Limb (tissue), 2 donors: ENCODE measurements at regions not wholly inside any gene's neighbourhood (a gene's known extent, or its start where the extent isn't known, plus 50 kb on each side); places are given as distances from the start of the nearest gene placed in this dataset.

ENCODE experiments used
- DNase-seq, 2 donors: peaks; one replicate each; pipeline ENCODE4 v3.0.0-alpha.2; 2016; ENCODE audit errors: extremely low spot score in 2 of 2

- no peak for DNase-seq
These were observed 134.3 kb upstream of the RAB11FIP2 start for GRCh38 chr10:118181021-118181420.

- DNase-seq = no peak
These were observed 128.4 kb upstream of the RAB11FIP2 start for GRCh38 chr10:118175148-118175547.

- no peak for DNase-seq
These were observed 126.6 kb upstream of the RAB11FIP2 start for GRCh38 chr10:118173296-118173695.

- DNase-seq = no peak
These were observed 125.1 kb upstream of the RAB11FIP2 start for GRCh38 chr10:118171861-118172260.

- DNase-seq = no peak
These were observed 120.4 kb upstream of the RAB11FIP2 start for GRCh38 chr10:118167056-118167700.

- DNase-seq = no peak
These were observed 116.5 kb upstream of the RAB11FIP2 start for GRCh38 chr10:118163217-118163616.

- peak in 1 of 2 donors; percentile 14 for DNase-seq
These were observed 114.9 kb upstream of the RAB11FIP2 start for GRCh38 chr10:118161461-118162246.

- no peak for DNase-seq
These were observed 106.5 kb upstream of the RAB11FIP2 start for GRCh38 chr10:118153287-118153686.

- no peak for DNase-seq
These were observed 104.7 kb upstream of the RAB11FIP2 start for GRCh38 chr10:118151461-118151860.

GRCh38 chr10:118148247-118148646 lies 101.5 kb upstream of the RAB11FIP2 start:
- DNase-seq = no peak

- DNase-seq = peak; percentile 21 to 33
These were observed 98.5 kb upstream of the RAB11FIP2 start for GRCh38 chr10:118145256-118145655.

GRCh38 chr10:118141471-118141870 lies 94.7 kb upstream of the RAB11FIP2 start:
- no peak for DNase-seq

- DNase-seq = no peak
These were observed 92.6 kb upstream of the RAB11FIP2 start for GRCh38 chr10:118139321-118139720.

GRCh38 chr10:118128675-118129074 lies 81.9 kb upstream of the RAB11FIP2 start:
- DNase-seq = no peak

GRCh38 chr10:118118716-118119115 lies 72.0 kb upstream of the RAB11FIP2 start:
- no peak for DNase-seq

- peak in 1 of 2 donors; percentile 13 for DNase-seq
These were observed 70.1 kb upstream of the RAB11FIP2 start for GRCh38 chr10:118116715-118117449.

GRCh38 chr10:118116362-118116714 lies 69.6 kb upstream of the RAB11FIP2 start:
- DNase-seq = no peak

- no peak for DNase-seq
These were observed 69.0 kb upstream of the RAB11FIP2 start for GRCh38 chr10:118115701-118116100.

- no peak for DNase-seq
These were observed 68.3 kb upstream of the RAB11FIP2 start for GRCh38 chr10:118114992-118115391.

- no peak for DNase-seq
These were observed 65.9 kb upstream of the RAB11FIP2 start for GRCh38 chr10:118112543-118113125.

GRCh38 chr10:118110750-118111149 lies 64.0 kb upstream of the RAB11FIP2 start:
- DNase-seq = no peak
